H1 (cell line): ENCODE measurements at regions not wholly inside any gene's neighbourhood (a gene's known extent, or its start where the extent isn't known, plus 50 kb on each side); places are given as distances from the start of the nearest gene placed in this dataset.

Experiments
- CTCF ChIA-PET: fragments of 300-600 bp; sonication (Branson Sonifier 250); formaldehyde crosslinking; loops from one replicate; lab custom pipeline; 2021; ENCODE audit not compliant: partially characterized antibody; lab: Charles Lee
- POLR2A ChIA-PET: fragments of 300-600 bp; sonication (Branson Sonifier 250); formaldehyde crosslinking; loops from one replicate; lab custom pipeline; 2021; ENCODE audit warnings: inconsistent platforms; ENCODE audit not compliant: partially characterized antibody; lab: Charles Lee
- DNase-seq, 2 experiments: peaks; one replicate each; pipeline versions ENCODE4 v3.0.0 to v3.0.0-alpha.2; 2010 to 2022; ENCODE audit warnings: low spot score in 2 of 2, low read depth in 1 of 2, mixed read lengths in 1 of 2
- FAIRE-seq: peaks from 2 replicates; lab custom pipeline; 2011; peaks lifted over from hg19 to GRCh38; lab: Jason Lieb, UNC
- H2AFZ ChIP-seq: 2 replicates; pipeline ENCODE4 v1.8.1; 2012; ENCODE audit warnings: low read length, inconsistent platforms
- H2AK5ac ChIP-seq: 2 replicates; pipeline ENCODE4 v1.6.1; 2013; ENCODE audit warnings: low read depth, low read length
- H2BK120ac ChIP-seq: replicated peaks from 2 replicates; pipeline ENCODE3; 2013; ENCODE audit warnings: low read depth, low read length, inconsistent platforms
- H2BK12ac ChIP-seq: 2 replicates; pipeline ENCODE4 v1.6.1; 2013; ENCODE audit warnings: low read depth, low read length
- H2BK15ac ChIP-seq: 2 replicates; pipeline ENCODE4 v1.6.1; 2013; ENCODE audit warnings: low read length
- H2BK20ac ChIP-seq: 2 replicates; pipeline ENCODE4 v1.6.1; 2013; ENCODE audit warnings: low read length
- H2BK5ac ChIP-seq: 2 replicates; pipeline ENCODE4 v1.6.1; 2013; ENCODE audit warnings: low read depth, low read length
- H3K14ac ChIP-seq: 2 replicates; pipeline ENCODE4 v1.6.1; 2013; ENCODE audit warnings: inconsistent platforms; ENCODE audit not compliant: insufficient read length
- H3K18ac ChIP-seq: 2 replicates; pipeline ENCODE4 v1.6.1; 2013; ENCODE audit warnings: low read length; ENCODE audit errors: extremely low read depth
- H3K23ac ChIP-seq: 2 replicates; pipeline ENCODE4 v1.6.1; 2013; ENCODE audit warnings: inconsistent platforms; ENCODE audit not compliant: insufficient read length
- H3K23me2 ChIP-seq: 2 replicates; pipeline ENCODE4 v1.6.1; 2013; ENCODE audit warnings: low read depth, low read length
- H3K27ac ChIP-seq: 2 replicates; pipeline ENCODE4 v1.6.1; 2011; ENCODE audit warnings: low read depth, low read length, inconsistent platforms
- H3K27me3 ChIP-seq, 4 experiments: replicated peaks in 1 of 4; 1 replicate in 1 of 4; 2 replicates in 3 of 4; pipeline versions ENCODE4 v1.6.1 to v1.8.1; 2011 to 2013; ENCODE audit warnings: low read length in 3 of 4, mild to moderate bottlenecking in 3 of 4, inconsistent platforms in 2 of 4, mixed read lengths in 2 of 4, moderate library complexity in 1 of 4; ENCODE audit not compliant: control insufficient read depth in 3 of 4, insufficient read depth in 3 of 4; ENCODE audit errors: extremely low read depth in 1 of 4
- H3K36me3 ChIP-seq, 4 experiments: 2 replicates each; pipeline versions ENCODE4 v1.6.1 to v1.8.1; 2011 to 2013; ENCODE audit warnings: mild to moderate bottlenecking in 4 of 4, low read length in 3 of 4, moderate library complexity in 2 of 4, control low read depth in 1 of 4, inconsistent platforms in 1 of 4; ENCODE audit not compliant: insufficient read depth in 4 of 4, control insufficient read depth in 2 of 4
- H3K4ac ChIP-seq: replicated peaks from 2 replicates; pipeline ENCODE3; 2013; ENCODE audit warnings: low read length, low read depth, mixed read lengths, inconsistent platforms; ENCODE audit not compliant: insufficient read length
- H3K4me1 ChIP-seq, 4 experiments: replicated peaks in 1 of 4; 1 replicate in 1 of 4; 2 replicates in 3 of 4; pipeline versions ENCODE4 v1.6.1 to v1.8.1; 2011 to 2013; ENCODE audit warnings: low read length in 3 of 4, inconsistent platforms in 2 of 4, mixed read lengths in 1 of 4; ENCODE audit not compliant: insufficient read depth in 4 of 4, control insufficient read depth in 3 of 4
- H3K4me2 ChIP-seq, 2 experiments: 2 replicates each; pipeline versions ENCODE4 v1.6.1 to v1.8.1; 2011 to 2013; ENCODE audit warnings: low read depth in 2 of 2, low read length in 2 of 2, control low read depth in 1 of 2, inconsistent platforms in 1 of 2, mild to moderate bottlenecking in 1 of 2; ENCODE audit not compliant: insufficient read depth in 1 of 2
- H3K4me3 ChIP-seq, 4 experiments: fragments of 200-600, 300-600 bp in 1 of 4; sonication (generic), shearing (Covaris generic), sonication (Bioruptor Twin) in 1 of 4; 2 replicates each; pipeline versions ENCODE4 v1.5.1 to v1.8.1; 2011 to 2016; ENCODE audit warnings: low read length in 4 of 4, low read depth in 3 of 4, control low read depth in 2 of 4, inconsistent platforms in 2 of 4, mild to moderate bottlenecking in 2 of 4, mixed read lengths in 1 of 4, moderate library complexity in 1 of 4; ENCODE audit not compliant: insufficient read depth in 2 of 4; ENCODE audit errors: extremely low read depth in 1 of 4
- H3K56ac ChIP-seq: replicated peaks from 2 replicates; pipeline ENCODE3; 2013; ENCODE audit warnings: low read depth, mild to moderate bottlenecking, mixed read lengths, low read length, inconsistent platforms; ENCODE audit not compliant: insufficient read length
- H3K79me1 ChIP-seq: 2 replicates; pipeline ENCODE4 v1.6.1; 2013; ENCODE audit warnings: low read depth, low read length, control low read depth
- H3K79me2 ChIP-seq, 2 experiments: 2 replicates each; pipeline versions ENCODE4 v1.6.1 to v1.8.1; 2012 to 2013; ENCODE audit warnings: low read length in 2 of 2, mild to moderate bottlenecking in 2 of 2, inconsistent platforms in 1 of 2; ENCODE audit not compliant: insufficient read depth in 2 of 2, control insufficient read depth in 1 of 2
- H3K9ac ChIP-seq, 4 experiments: replicated peaks in 1 of 4; 1 replicate in 1 of 4; 2 replicates in 3 of 4; pipeline versions ENCODE4 v1.6.1 to v1.8.1; 2011 to 2013; ENCODE audit warnings: low read depth in 3 of 4, low read length in 3 of 4, control low read depth in 2 of 4, mild to moderate bottlenecking in 2 of 4, moderate library complexity in 2 of 4, inconsistent platforms in 1 of 4; ENCODE audit errors: extremely low read depth in 1 of 4
- H3K9me3 ChIP-seq, 2 experiments: 2 replicates each; pipeline versions ENCODE4 v1.6.1 to v1.8.1; 2012 to 2013; ENCODE audit warnings: mild to moderate bottlenecking in 2 of 2, moderate library complexity in 2 of 2, control low read depth in 1 of 2, inconsistent platforms in 1 of 2, low read depth in 1 of 2, low read length in 1 of 2, mixed read lengths in 1 of 2; ENCODE audit not compliant: insufficient read depth in 2 of 2
- H4K20me1 ChIP-seq, 2 experiments: replicated peaks in 1 of 2; 2 replicates each; pipeline versions ENCODE3 to v1.8.1; 2011 to 2013; ENCODE audit warnings: inconsistent platforms in 2 of 2, low read length in 2 of 2, mild to moderate bottlenecking in 1 of 2; ENCODE audit not compliant: insufficient read depth in 2 of 2, control insufficient read depth in 1 of 2
- H4K5ac ChIP-seq: 2 replicates; pipeline ENCODE4 v1.6.1; 2013; ENCODE audit warnings: low read length, low read depth, mixed read lengths, inconsistent platforms; ENCODE audit not compliant: insufficient read length
- H4K8ac ChIP-seq: 2 replicates; pipeline ENCODE4 v1.8.0; 2013; ENCODE audit warnings: mild to moderate bottlenecking, moderate library complexity, low read length, inconsistent platforms; ENCODE audit not compliant: insufficient read depth; ENCODE audit errors: extremely low read depth
- H4K91ac ChIP-seq: replicated peaks from 2 replicates; pipeline ENCODE3; 2013; ENCODE audit warnings: low read length, mixed read lengths, inconsistent platforms; ENCODE audit not compliant: insufficient read length
- RAD21 ChIP-seq, 2 experiments: IDR thresholded peaks in 1 of 2; conservative IDR thresholded peaks in 1 of 2; 2 replicates each; pipeline ENCODE4 v1.6.1; 2011; ENCODE audit warnings: low read depth in 2 of 2, low read length in 2 of 2, improper control_type of control experiment in 1 of 2, inconsistent platforms in 1 of 2, mild to moderate bottlenecking in 1 of 2, moderate library complexity in 1 of 2
- SP2 ChIP-seq: IDR thresholded peaks from 2 replicates; pipeline ENCODE4 v1.6.1; 2012; ENCODE audit warnings: mild to moderate bottlenecking, low read length, inconsistent platforms
- WGBS, 2 experiments: shearing (Covaris generic) in 1 of 2; methylation state at CpG; one replicate each; pipeline versions ENCODE4 v1.1.6 to v1.1.7; 2013 to 2015; ENCODE audit warnings: low lambda C conversion rate in 2 of 2, mixed read lengths in 2 of 2, inconsistent platforms in 1 of 2, low coverage in 1 of 2, missing lambda C conversion rate in 1 of 2; ENCODE audit not compliant: insufficient replicate concordance in 2 of 2, insufficient coverage in 1 of 2, insufficient read length in 1 of 2; ENCODE audit errors: extremely low coverage in 1 of 2, missing lambda C conversion rate in 1 of 2; 5-methylcytosine and 5-hydroxymethylcytosine counted together
- TF ChIP-seq, protein P1 (sequence below), 3 experiments: IDR thresholded peaks; 1 replicate in 2 of 3; 2 replicates in 1 of 3; pipeline versions ENCODE4 v1.5.1 to v1.6.1; 2011; ENCODE audit warnings: low read length in 3 of 3, mild to moderate bottlenecking in 3 of 3, inconsistent platforms in 2 of 3, low read depth in 1 of 3, moderate library complexity in 1 of 3; ENCODE audit not compliant: insufficient read depth in 1 of 3; ENCODE audit errors: control extremely low read depth in 1 of 3

DNA sequence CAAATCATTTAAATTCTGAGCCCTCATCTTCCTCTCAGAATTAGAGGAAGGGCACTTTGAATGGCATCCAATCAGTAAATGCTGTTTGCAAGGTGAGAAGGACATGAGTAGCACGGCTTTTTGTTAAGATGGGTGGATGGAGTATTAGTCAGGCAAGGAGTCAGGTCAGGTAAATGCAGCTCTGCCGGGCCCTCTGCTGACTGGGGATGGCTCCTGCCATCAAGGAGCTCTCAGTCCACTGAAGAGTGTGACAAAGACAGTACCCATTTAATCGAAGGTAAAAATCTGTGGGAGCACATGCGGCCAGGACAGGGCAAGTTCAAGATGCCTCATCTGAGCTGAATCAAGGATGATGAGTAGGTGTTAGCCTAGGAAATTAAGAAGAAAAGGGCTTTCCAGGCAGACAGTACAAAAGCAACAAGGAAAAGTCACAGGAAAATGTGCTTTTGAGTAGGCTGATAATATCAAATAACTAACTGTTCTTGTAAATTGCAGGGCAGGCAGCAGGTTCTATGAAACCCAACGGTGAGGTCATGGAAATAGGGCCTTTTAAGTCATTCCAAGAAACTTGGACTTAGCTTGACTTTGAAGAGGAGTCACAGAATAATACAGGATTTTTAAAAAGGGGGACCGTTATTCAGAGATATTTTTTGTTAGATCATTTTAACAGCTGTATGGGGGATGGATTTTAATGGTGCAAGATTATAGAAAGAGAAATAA lies 670.5 kb upstream of the ARGLU1 start:
- Histone ChIP-seq H3K4me1 (no peaks in the 10 kb centered on the region), H3K18ac (no peak overlapping the region), H4K20me1 (no peaks in the 10 kb centered on the region), H4K8ac (no peak overlapping the region), H3K23me2 (no peaks in the 10 kb centered on the region), H2AFZ (no peak overlapping the region), H4K5ac (no peak overlapping the region), H3K14ac (no peak overlapping the region), H3K79me1 (no peaks in the 10 kb centered on the region), H2BK20ac (no peak overlapping the region), H3K79me2 (no peaks in the 10 kb centered on the region), H2BK12ac (no peak overlapping the region), H3K27ac (no peak overlapping the region), H2BK15ac (no peak overlapping the region), H3K4me3 (no peak overlapping the region), H4K91ac (no peak overlapping the region), H2AK5ac (no peak overlapping the region), H3K56ac (no peak overlapping the region), H3K4me2 (no peak overlapping the region), H3K4ac (no peak overlapping the region), H3K36me3 (no peaks in the 10 kb centered on the region), H3K9ac (no peak overlapping the region), H3K27me3 (no peaks in the 10 kb centered on the region), H2BK5ac (no peak overlapping the region), H3K23ac (no peak overlapping the region), H2BK120ac (no peak overlapping the region), H3K9me3 (no peaks in the 10 kb centered on the region)
- FAIRE-seq = no peak
- POLR2A ChIA-PET = no interaction called here
- TF ChIP-seq, protein P1, sequence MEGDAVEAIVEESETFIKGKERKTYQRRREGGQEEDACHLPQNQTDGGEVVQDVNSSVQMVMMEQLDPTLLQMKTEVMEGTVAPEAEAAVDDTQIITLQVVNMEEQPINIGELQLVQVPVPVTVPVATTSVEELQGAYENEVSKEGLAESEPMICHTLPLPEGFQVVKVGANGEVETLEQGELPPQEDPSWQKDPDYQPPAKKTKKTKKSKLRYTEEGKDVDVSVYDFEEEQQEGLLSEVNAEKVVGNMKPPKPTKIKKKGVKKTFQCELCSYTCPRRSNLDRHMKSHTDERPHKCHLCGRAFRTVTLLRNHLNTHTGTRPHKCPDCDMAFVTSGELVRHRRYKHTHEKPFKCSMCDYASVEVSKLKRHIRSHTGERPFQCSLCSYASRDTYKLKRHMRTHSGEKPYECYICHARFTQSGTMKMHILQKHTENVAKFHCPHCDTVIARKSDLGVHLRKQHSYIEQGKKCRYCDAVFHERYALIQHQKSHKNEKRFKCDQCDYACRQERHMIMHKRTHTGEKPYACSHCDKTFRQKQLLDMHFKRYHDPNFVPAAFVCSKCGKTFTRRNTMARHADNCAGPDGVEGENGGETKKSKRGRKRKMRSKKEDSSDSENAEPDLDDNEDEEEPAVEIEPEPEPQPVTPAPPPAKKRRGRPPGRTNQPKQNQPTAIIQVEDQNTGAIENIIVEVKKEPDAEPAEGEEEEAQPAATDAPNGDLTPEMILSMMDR (IDR thresholded peaks at IDR 0.05; ENCODE audit: control extremely low read depth in 1 of 3, insufficient read depth in 1 of 3, low read depth in 1 of 3, low read length in 3 of 3) = peak; percentile 14 to 18 (median 18); a peak in 3 of 4 replicates
- TF ChIP-seq SP2 (no peak), RAD21 (IDR thresholded peaks at IDR 0.05 in 1 of 2, conservative IDR thresholded peaks at IDR 0.05 in 1 of 2; ENCODE audit: low read depth in 2 of 2, low read length in 2 of 2) (peak; percentile 24 to 27; a peak in 2 of 4 replicates)
- 91% methylated on average over 6 of the region's 6 CpGs; no CpG with 5 or more reads in 1 of the 2 experiments for WGBS, 2 experiments
- DNase-seq = no peak
- CTCF ChIA-PET = interaction anchor here (0.9 to 1.5 kb wide), 4 partner anchors 25 to 909 kb away, joined by 3 to 8 read pairs (median 4); no protein-coding TSS in a partner anchor
